Natural killer cell treated with Interleukin-12 subunit alpha and Interleukin-12 subunit beta and Interleukin-15 and Interleukin-18, amount 100 ng/mL, for 72 hours (primary cell): ENCODE measurements at regions not wholly inside any gene's neighbourhood (a gene's known extent, or its start where the extent isn't known, plus 50 kb on each side); places are given as distances from the start of the nearest gene placed in this dataset.
"Not testable (repeated sequence)": the region's sequence is repeated elsewhere in the genome, so short reads cannot be mapped to it uniquely, and the experiment has no call there.

ENCODE experiments used
- ATAC-seq, 2 donors: fragments of 150-1000 bp; cut with Tn5 transposase in 1 of 2; sonication (Bioruptor Pico), chemical (Tn5 transposase) in 1 of 2; 2 replicates each; pipeline ENCODE4 v1.10.0; 2021
- DNase-seq: peaks from one replicate; pipeline ENCODE4 v3.0.0; 2022; ENCODE audit warnings: low spot score
- H3K27ac Mint-ChIP-seq, 2 donors: 1 replicate in 1 of 2; 2 replicates in 1 of 2; pipeline ENCODE4 v1.8.0; 2022; ENCODE audit warnings: mixed read lengths in 2 of 2, mild to moderate bottlenecking in 1 of 2, moderate library complexity in 1 of 2
- H3K27me3 Mint-ChIP-seq, 2 donors: 1 replicate in 1 of 2; 2 replicates in 1 of 2; pipeline ENCODE4 v1.8.0; 2022; ENCODE audit warnings: mixed read lengths in 2 of 2
- H3K36me3 Mint-ChIP-seq: one replicate; pipeline ENCODE4 v1.8.0; 2022; ENCODE audit warnings: mixed read lengths
- H3K4me1 Mint-ChIP-seq, 2 donors: 1 replicate in 1 of 2; 2 replicates in 1 of 2; pipeline ENCODE4 v1.8.0; 2022; ENCODE audit warnings: low read depth in 2 of 2, mixed read lengths in 2 of 2, mild to moderate bottlenecking in 1 of 2
- H3K4me3 Mint-ChIP-seq: one replicate; pipeline ENCODE4 v1.8.0; 2022; ENCODE audit warnings: mixed read lengths
- H3K9me3 Mint-ChIP-seq: 2 replicates; pipeline ENCODE4 v1.8.0; 2022; ENCODE audit warnings: mixed read lengths

DNA sequence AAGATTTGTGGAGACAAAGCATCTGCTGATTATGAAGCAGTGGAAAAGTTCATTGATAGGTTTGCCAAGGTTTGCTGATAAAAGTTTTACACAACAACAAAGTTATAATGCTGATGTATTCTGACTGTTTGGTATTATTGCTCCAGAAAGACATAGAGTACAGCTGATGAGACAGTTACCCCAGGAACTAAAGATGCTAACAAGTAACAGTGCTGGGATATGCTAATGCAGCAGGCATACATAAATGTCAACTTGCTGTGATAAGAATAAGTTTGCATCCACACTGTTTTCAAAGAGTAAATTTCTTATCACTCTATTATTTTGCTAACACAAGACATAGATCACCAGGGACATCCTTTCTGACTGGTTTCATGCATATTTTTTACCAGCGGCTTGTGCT is 1221.3 kb upstream of the CELF4 start:
- DNase-seq (no peak), ATAC-seq (no peak)
- Mint-ChIP-seq H3K9me3 (peaks cover 26% of the 10 kb centered on the region), H3K36me3 (no peaks in the 10 kb centered on the region), H3K27me3 (no peaks in the 10 kb centered on the region), H3K27ac (no peak overlapping the region), H3K4me3 (no peak overlapping the region), H3K4me1 (no peaks in the 10 kb centered on the region)

DNA sequence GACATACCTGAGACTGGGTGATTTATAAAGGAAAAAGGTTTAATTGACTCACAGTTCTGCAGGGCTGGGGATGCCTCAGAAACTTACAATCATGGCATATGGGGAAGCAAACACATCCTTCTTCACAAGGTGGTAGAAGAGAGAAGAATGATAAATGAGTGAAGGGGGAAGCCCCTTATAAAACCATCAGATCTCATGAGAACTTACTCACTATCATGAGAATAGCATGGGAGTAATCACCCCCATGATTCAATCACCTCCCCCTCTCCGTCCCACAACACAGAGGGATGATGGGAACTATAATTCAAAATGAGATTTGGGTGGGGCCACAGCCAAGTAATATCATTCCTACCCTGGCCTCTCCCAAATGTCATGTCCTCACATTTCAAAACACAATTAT is 1206.0 kb upstream of the CELF4 start:
- H3K27ac Mint-ChIP-seq, DNase-seq, H3K27me3 Mint-ChIP-seq, H3K4me1 Mint-ChIP-seq, ATAC-seq, H3K4me3 Mint-ChIP-seq: not testable (repeated sequence)
- H3K36me3 Mint-ChIP-seq = peaks cover 11% of the 10 kb centered on the region
- H3K9me3 Mint-ChIP-seq = peaks cover 26% of the 10 kb centered on the region

- Mint-ChIP-seq H3K27ac (no peak overlapping the region), H3K9me3 (peaks cover 29% of the 10 kb centered on the region), H3K27me3 (no peaks in the 10 kb centered on the region), H3K4me1 (no peaks in the 10 kb centered on the region), H3K4me3 (no peak overlapping the region), H3K36me3 (peaks cover 6% of the 10 kb centered on the region)
- no peak for ATAC-seq
- DNase-seq = no peak
Observed at GRCh38 chr18:38768504-38768903, 1202.9 kb upstream of the CELF4 start.

DNA sequence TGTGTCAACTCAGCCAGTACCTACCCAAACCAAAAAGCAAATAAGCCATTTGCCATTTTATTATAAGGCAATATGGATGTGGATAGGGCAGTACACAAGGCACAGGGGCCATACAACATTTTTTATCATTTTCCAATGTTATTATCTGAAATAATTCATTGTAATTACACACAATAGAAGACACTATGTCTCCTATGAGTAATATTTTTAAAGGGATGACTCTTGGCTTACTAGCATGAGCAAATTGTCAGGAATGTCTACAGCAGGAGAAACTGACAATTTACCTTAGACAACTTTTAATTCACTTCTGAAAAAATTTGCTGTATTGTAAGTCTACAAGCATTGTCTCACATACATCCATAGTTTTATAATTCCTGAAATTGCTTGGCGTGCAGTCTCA is 1193.9 kb upstream of the CELF4 start:
- H3K27ac Mint-ChIP-seq = no peak overlapping the region
- H3K9me3 Mint-ChIP-seq = peaks cover 19% of the 10 kb centered on the region
- no peaks in the 10 kb centered on the region for H3K27me3 Mint-ChIP-seq
- no peaks in the 10 kb centered on the region for H3K4me1 Mint-ChIP-seq
- H3K4me3 Mint-ChIP-seq = no peak overlapping the region
- DNase-seq (no peak), ATAC-seq (no peak)
- H3K36me3 Mint-ChIP-seq = peaks cover 6% of the 10 kb centered on the region

DNA sequence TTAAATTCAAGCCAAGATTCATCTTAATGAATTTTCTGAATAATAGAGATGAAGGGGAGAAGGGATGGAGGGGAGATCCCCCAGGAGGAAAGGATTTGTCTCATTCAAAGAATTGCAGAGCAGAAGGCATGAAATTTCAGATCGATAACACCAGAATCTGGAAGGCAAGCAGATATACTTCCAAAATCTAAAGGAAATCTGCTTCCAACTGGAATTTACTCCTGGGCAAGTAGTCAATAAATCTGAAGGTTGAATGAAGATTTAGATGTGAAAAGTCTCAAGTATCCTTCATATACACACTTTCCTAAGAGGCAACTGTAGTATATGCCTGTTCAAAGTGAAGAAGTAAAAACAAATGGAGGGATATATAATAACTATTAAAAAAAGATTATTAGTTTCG is 1190.8 kb upstream of the CELF4 start:
- ATAC-seq (no peak), DNase-seq (no peak)
- Mint-ChIP-seq H3K27me3 (no peaks in the 10 kb centered on the region), H3K4me3 (no peak overlapping the region), H3K36me3 (peaks cover 7% of the 10 kb centered on the region), H3K4me1 (no peaks in the 10 kb centered on the region), H3K27ac (no peak overlapping the region), H3K9me3 (peaks cover 16% of the 10 kb centered on the region)

DNA sequence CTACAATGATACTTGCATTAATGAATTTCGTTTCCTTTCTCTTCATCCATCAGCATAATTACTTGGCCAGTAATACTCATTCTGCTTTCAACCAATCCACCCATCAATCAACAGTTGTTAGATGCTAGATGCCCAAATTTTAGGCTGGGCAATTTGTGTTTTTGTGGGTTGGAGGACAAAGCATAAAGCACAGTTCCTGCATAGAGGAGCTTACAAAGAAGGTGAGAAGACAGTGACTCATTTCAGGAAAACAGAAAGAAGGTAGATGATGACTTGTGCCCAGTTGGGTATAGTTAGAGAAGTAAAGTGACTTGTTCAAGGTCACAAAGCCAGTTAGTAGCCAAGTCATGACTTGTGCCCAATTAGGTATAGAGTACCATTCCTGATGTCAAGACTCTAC is 1186.8 kb upstream of the CELF4 start:
- no peak for DNase-seq
- Mint-ChIP-seq H3K36me3 (peaks cover 4% of the 10 kb centered on the region), H3K4me3 (no peak overlapping the region), H3K4me1 (no peaks in the 10 kb centered on the region), H3K27me3 (no peaks in the 10 kb centered on the region), H3K27ac (no peak overlapping the region), H3K9me3 (peaks cover 16% of the 10 kb centered on the region)
- ATAC-seq = no peak

GRCh38 chr18:38751898-38752297 is 1186.3 kb upstream of the CELF4 start:
- ATAC-seq = no peak
- no peaks in the 10 kb centered on the region for H3K27me3 Mint-ChIP-seq
- no peak overlapping the region for H3K27ac Mint-ChIP-seq
- H3K36me3 Mint-ChIP-seq = peaks cover 4% of the 10 kb centered on the region
- no peak overlapping the region for H3K4me3 Mint-ChIP-seq
- H3K9me3 Mint-ChIP-seq = peaks cover 16% of the 10 kb centered on the region
- DNase-seq = no peak
- H3K4me1 Mint-ChIP-seq = no peaks in the 10 kb centered on the region

GRCh38 chr18:38751211-38751610 is 1185.6 kb upstream of the CELF4 start:
- DNase-seq (no peak), ATAC-seq (no peak)
- peaks cover 16% of the 10 kb centered on the region for H3K9me3 Mint-ChIP-seq
- peaks cover 4% of the 10 kb centered on the region for H3K36me3 Mint-ChIP-seq
- H3K27ac Mint-ChIP-seq = no peak overlapping the region
- no peak overlapping the region for H3K4me3 Mint-ChIP-seq
- no peaks in the 10 kb centered on the region for H3K27me3 Mint-ChIP-seq
- H3K4me1 Mint-ChIP-seq = no peaks in the 10 kb centered on the region

DNA sequence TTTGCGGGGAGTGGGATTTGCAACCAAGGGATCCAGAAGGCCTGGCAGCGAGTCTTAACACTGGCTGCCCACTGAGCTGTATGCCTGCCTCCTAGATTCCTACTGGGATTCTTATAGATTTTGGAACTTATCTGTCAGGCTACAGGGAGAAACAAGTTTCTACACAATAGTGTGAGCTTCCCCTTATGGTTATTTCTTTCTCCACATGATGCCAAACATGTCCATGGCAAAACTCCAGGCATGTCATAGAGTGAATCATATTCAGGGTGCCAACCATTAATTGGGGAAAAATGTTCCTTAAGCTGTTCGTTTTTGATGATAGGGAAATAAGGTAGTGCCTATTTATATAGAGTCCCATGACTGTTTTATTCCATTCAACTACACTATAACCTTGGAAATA is 1185.2 kb upstream of the CELF4 start:
- H3K36me3 Mint-ChIP-seq = peaks cover 4% of the 10 kb centered on the region
- H3K4me1 Mint-ChIP-seq = no peaks in the 10 kb centered on the region
- ATAC-seq (no peak), DNase-seq (no peak)
- H3K4me3 Mint-ChIP-seq = no peak overlapping the region
- H3K27ac Mint-ChIP-seq = no peak overlapping the region
- peaks cover 16% of the 10 kb centered on the region for H3K9me3 Mint-ChIP-seq
- H3K27me3 Mint-ChIP-seq = no peaks in the 10 kb centered on the region

- H3K27ac Mint-ChIP-seq = no peak overlapping the region
- H3K36me3 Mint-ChIP-seq = peaks cover 4% of the 10 kb centered on the region
- H3K4me3 Mint-ChIP-seq = no peak overlapping the region
- H3K4me1 Mint-ChIP-seq = no peaks in the 10 kb centered on the region
- H3K27me3 Mint-ChIP-seq = no peaks in the 10 kb centered on the region
- H3K9me3 Mint-ChIP-seq = peaks cover 13% of the 10 kb centered on the region
- DNase-seq = no peak
- ATAC-seq = no peak
Observed at GRCh38 chr18:38747153-38747552, 1181.6 kb upstream of the CELF4 start.

GRCh38 chr18:38720181-38720580 is 1154.6 kb upstream of the CELF4 start:
- not testable (repeated sequence) for H3K27ac Mint-ChIP-seq, ATAC-seq

GRCh38 chr18:38718365-38718901 is 1152.8 kb upstream of the CELF4 start:
- H3K27ac Mint-ChIP-seq = no peak overlapping the region
- peaks cover 7% of the 10 kb centered on the region for H3K36me3 Mint-ChIP-seq
- no peaks in the 10 kb centered on the region for H3K27me3 Mint-ChIP-seq
- peaks cover 8% of the 10 kb centered on the region for H3K9me3 Mint-ChIP-seq
- no peak overlapping the region for H3K4me3 Mint-ChIP-seq
- DNase-seq (no peak), ATAC-seq (no peak)
- H3K4me1 Mint-ChIP-seq = no peaks in the 10 kb centered on the region

More at GRCh38 chr18:38720181-38720580, 1154.6 kb upstream of the CELF4 start:
- not testable (repeated sequence) for H3K36me3 Mint-ChIP-seq, H3K9me3 Mint-ChIP-seq, H3K27me3 Mint-ChIP-seq, DNase-seq, H3K4me1 Mint-ChIP-seq, H3K4me3 Mint-ChIP-seq

- H3K4me1 Mint-ChIP-seq = no peaks in the 10 kb centered on the region
Observed at GRCh38 chr18:38709122-38709521, 1143.5 kb upstream of the CELF4 start.

DNA sequence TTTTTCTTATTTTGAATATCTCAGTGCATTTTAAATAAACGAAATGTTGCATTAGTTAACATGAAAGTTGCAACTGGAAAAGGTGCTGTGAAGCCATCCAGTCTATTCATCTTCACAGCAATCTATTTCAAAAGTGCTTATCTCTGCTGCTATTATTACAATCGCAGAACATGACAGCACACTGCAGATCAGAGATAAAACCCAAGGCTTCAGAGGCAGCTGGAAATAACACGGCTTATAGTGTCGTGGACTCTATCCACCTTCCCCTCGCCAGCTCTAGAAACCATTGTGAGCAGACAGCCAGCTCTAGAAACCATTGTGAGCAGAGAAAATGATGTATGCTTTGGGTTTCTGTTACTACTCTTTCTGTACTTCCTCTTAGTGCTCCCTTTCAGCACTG is 1140.8 kb upstream of the CELF4 start:
- peaks cover 8% of the 10 kb centered on the region for H3K9me3 Mint-ChIP-seq
- no peaks in the 10 kb centered on the region for H3K27me3 Mint-ChIP-seq
- no peak overlapping the region for H3K27ac Mint-ChIP-seq
- no peak for ATAC-seq
- no peak for DNase-seq
- no peaks in the 10 kb centered on the region for H3K4me1 Mint-ChIP-seq
- H3K36me3 Mint-ChIP-seq = peaks cover 5% of the 10 kb centered on the region
- no peak overlapping the region for H3K4me3 Mint-ChIP-seq

More at GRCh38 chr18:38709122-38709521, 1143.5 kb upstream of the CELF4 start:
- DNase-seq = no peak
- Mint-ChIP-seq H3K36me3 (peaks cover 5% of the 10 kb centered on the region), H3K9me3 (peaks cover 15% of the 10 kb centered on the region), H3K4me3 (no peak overlapping the region), H3K27ac (no peak overlapping the region), H3K27me3 (no peaks in the 10 kb centered on the region)
- ATAC-seq = no peak

DNA sequence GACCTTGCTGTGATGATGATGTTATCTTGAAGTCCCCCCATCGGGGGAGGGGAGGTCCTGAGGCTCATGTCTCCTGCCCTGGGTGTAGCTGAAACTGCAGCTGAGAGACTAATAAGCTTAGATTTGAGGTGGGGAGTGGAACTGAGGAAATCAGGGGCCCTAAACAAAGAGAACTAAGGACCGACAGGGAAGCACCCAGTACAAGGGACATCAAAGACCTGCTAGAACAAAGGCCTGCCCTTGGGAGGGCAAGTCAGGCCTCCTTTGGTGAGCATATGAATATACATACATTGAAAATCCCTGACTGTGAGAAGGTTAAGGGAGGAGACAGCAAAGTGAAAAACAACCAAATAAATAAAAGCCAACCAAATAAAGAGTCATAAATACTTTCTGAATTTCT is 1132.5 kb upstream of the CELF4 start:
- Mint-ChIP-seq H3K36me3 (no peaks in the 10 kb centered on the region), H3K9me3 (peaks cover 4% of the 10 kb centered on the region), H3K4me1 (no peaks in the 10 kb centered on the region), H3K4me3 (no peak overlapping the region), H3K27ac (no peak overlapping the region), H3K27me3 (no peaks in the 10 kb centered on the region)
- DNase-seq (no peak), ATAC-seq (no peak)
